ENCODE measurements at regions not wholly inside any gene's neighbourhood (a gene's known extent, or its start where the extent isn't known, plus 50 kb on each side); places are given as distances from the start of the nearest gene placed in this dataset.

DNA sequence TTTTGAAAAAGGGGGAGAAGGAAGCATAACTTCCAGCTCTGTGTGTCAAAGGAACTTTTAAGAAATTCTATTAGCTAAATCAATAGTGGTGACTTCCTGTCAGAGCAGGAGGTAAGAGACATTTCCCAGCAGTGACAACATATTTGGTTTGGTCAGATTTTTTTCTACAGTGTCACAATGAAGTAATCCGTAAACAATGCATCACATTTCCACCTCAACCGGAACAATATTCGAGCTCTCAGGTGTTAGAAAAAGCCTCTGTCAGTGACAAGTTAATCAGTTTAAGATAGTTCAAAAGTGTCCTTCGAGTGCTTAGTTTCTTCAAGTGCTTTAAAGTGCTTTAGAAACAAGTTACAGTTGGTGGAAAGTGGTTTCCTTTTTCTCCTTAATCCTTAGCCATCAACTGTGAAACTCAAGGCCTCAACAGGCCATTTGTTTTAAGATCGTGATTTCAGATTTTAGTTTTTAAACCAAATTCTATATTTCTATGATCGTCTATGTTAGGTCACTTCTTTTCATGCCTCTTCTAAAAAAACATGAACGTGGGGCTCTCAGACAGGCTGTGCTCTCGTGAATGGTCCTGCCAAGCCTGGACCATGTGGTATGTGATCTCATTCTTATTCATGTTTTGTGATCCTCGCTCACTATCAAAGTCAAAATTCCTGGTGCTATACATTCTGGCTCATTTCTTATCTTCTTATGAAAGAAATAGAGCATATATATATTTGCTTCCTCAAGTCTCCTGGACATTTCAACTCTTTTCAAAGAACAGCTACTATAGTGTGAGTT is 181.9 kb upstream of the HMHB1 start (continued):
- TF ChIP-seq, protein P1, sequence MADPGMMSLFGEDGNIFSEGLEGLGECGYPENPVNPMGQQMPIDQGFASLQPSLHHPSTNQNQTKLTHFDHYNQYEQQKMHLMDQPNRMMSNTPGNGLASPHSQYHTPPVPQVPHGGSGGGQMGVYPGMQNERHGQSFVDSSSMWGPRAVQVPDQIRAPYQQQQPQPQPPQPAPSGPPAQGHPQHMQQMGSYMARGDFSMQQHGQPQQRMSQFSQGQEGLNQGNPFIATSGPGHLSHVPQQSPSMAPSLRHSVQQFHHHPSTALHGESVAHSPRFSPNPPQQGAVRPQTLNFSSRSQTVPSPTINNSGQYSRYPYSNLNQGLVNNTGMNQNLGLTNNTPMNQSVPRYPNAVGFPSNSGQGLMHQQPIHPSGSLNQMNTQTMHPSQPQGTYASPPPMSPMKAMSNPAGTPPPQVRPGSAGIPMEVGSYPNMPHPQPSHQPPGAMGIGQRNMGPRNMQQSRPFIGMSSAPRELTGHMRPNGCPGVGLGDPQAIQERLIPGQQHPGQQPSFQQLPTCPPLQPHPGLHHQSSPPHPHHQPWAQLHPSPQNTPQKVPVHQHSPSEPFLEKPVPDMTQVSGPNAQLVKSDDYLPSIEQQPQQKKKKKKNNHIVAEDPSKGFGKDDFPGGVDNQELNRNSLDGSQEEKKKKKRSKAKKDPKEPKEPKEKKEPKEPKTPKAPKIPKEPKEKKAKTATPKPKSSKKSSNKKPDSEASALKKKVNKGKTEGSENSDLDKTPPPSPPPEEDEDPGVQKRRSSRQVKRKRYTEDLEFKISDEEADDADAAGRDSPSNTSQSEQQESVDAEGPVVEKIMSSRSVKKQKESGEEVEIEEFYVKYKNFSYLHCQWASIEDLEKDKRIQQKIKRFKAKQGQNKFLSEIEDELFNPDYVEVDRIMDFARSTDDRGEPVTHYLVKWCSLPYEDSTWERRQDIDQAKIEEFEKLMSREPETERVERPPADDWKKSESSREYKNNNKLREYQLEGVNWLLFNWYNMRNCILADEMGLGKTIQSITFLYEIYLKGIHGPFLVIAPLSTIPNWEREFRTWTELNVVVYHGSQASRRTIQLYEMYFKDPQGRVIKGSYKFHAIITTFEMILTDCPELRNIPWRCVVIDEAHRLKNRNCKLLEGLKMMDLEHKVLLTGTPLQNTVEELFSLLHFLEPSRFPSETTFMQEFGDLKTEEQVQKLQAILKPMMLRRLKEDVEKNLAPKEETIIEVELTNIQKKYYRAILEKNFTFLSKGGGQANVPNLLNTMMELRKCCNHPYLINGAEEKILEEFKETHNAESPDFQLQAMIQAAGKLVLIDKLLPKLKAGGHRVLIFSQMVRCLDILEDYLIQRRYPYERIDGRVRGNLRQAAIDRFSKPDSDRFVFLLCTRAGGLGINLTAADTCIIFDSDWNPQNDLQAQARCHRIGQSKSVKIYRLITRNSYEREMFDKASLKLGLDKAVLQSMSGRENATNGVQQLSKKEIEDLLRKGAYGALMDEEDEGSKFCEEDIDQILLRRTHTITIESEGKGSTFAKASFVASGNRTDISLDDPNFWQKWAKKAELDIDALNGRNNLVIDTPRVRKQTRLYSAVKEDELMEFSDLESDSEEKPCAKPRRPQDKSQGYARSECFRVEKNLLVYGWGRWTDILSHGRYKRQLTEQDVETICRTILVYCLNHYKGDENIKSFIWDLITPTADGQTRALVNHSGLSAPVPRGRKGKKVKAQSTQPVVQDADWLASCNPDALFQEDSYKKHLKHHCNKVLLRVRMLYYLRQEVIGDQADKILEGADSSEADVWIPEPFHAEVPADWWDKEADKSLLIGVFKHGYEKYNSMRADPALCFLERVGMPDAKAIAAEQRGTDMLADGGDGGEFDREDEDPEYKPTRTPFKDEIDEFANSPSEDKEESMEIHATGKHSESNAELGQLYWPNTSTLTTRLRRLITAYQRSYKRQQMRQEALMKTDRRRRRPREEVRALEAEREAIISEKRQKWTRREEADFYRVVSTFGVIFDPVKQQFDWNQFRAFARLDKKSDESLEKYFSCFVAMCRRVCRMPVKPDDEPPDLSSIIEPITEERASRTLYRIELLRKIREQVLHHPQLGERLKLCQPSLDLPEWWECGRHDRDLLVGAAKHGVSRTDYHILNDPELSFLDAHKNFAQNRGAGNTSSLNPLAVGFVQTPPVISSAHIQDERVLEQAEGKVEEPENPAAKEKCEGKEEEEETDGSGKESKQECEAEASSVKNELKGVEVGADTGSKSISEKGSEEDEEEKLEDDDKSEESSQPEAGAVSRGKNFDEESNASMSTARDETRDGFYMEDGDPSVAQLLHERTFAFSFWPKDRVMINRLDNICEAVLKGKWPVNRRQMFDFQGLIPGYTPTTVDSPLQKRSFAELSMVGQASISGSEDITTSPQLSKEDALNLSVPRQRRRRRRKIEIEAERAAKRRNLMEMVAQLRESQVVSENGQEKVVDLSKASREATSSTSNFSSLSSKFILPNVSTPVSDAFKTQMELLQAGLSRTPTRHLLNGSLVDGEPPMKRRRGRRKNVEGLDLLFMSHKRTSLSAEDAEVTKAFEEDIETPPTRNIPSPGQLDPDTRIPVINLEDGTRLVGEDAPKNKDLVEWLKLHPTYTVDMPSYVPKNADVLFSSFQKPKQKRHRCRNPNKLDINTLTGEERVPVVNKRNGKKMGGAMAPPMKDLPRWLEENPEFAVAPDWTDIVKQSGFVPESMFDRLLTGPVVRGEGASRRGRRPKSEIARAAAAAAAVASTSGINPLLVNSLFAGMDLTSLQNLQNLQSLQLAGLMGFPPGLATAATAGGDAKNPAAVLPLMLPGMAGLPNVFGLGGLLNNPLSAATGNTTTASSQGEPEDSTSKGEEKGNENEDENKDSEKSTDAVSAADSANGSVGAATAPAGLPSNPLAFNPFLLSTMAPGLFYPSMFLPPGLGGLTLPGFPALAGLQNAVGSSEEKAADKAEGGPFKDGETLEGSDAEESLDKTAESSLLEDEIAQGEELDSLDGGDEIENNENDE (IDR thresholded peaks at IDR 0.05; ENCODE audit: insufficient replicate concordance, low read length), result no peak
- TF ChIP-seq BRCA1 (IDR thresholded peaks at IDR 0.05; ENCODE audit: low read depth, low read length) (no peak), GABPA (IDR thresholded peaks at IDR 0.05; ENCODE audit: borderline replicate concordance, insufficient read depth, low read length) (no peak), RXRA (IDR thresholded peaks at IDR 0.05; ENCODE audit: insufficient read depth, low read depth, low read length) (no peak), NANOG (IDR thresholded peaks at IDR 0.05; ENCODE audit: insufficient read depth, low read depth, low read length, poor library complexity, severe bottlenecking) (no peak), CBX5 (IDR thresholded peaks at IDR 0.05; ENCODE audit: low read depth, low read length) (no peak), SAP30 (IDR thresholded peaks at IDR 0.05; ENCODE audit: insufficient read depth, insufficient replicate concordance, low read length) (no peak), KDM5A (IDR thresholded peaks at IDR 0.05; ENCODE audit: low read length) (no peak), RBBP5 (IDR thresholded peaks at IDR 0.05; ENCODE audit: borderline replicate concordance, low read depth, low read length) (no peak)
- TF ChIP-seq, protein P2, sequence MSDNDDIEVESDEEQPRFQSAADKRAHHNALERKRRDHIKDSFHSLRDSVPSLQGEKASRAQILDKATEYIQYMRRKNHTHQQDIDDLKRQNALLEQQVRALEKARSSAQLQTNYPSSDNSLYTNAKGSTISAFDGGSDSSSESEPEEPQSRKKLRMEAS (IDR thresholded peaks at IDR 0.05), result no peak
